ENCODE measurements at regions not wholly inside any gene's neighbourhood (a gene's known extent, or its start where the extent isn't known, plus 50 kb on each side); places are given as distances from the start of the nearest gene placed in this dataset.
A peak's percentile ranks its signal among the peaks of the same experiment; 100 is the strongest.

GRCh38 chr1:219460081-219460895 is 152.6 kb downstream of the ZC3H11B start:
- Histone ChIP-seq H3K36me3 (ENCODE audit: low read depth, low read length) (no peaks in the 10 kb centered on the region), H2AFZ (ENCODE audit: low read length) (no peak overlapping the region), H3K9ac (ENCODE audit: low read length) (no peak overlapping the region), H3K9me2 (replicated peaks; ENCODE audit: low read length) (no peaks in the 10 kb centered on the region), H3K4me3 (ENCODE audit: low read length) (no peak overlapping the region), H3F3A (ENCODE audit: low read length, unreplicated experiment) (no peaks in the 10 kb centered on the region), H3K9me3 (ENCODE audit: low read length) (no peaks in the 10 kb centered on the region), H3K79me2 (ENCODE audit: low read length) (no peaks in the 10 kb centered on the region), H3K4me1 (ENCODE audit: insufficient read depth, low read length) (peaks cover 6% of the 10 kb centered on the region), H3K27me3 (ENCODE audit: low read length) (no peaks in the 10 kb centered on the region), H3K4me2 (ENCODE audit: low read length) (no peak overlapping the region), H3K27ac (ENCODE audit: low read length) (no peak overlapping the region), H4K20me1 (ENCODE audit: low read length) (no peaks in the 10 kb centered on the region)
- BruUV-seq (replicated peaks): no TSS peak
- CTCF ChIA-PET: no interaction called here
- DNase-seq (no peak), ATAC-seq (no peak)
- POLR2A ChIA-PET (ENCODE audit: unreplicated experiment): no interaction called here
- TF ChIP-seq EZH2phosphoT487 (IDR thresholded peaks at IDR 0.05; ENCODE audit: borderline replicate concordance, low read length): no peak
- TF ChIP-seq EZH2 (IDR thresholded peaks at IDR 0.05; ENCODE audit: low read length, unreplicated experiment): no peak
- no peak for TF ChIP-seq CTCF (conservative IDR thresholded peaks at IDR 0.05; ENCODE audit: low read depth, low read length)
- intact Hi-C loops (cut with micrococcal nuclease): no loop called here

DNA sequence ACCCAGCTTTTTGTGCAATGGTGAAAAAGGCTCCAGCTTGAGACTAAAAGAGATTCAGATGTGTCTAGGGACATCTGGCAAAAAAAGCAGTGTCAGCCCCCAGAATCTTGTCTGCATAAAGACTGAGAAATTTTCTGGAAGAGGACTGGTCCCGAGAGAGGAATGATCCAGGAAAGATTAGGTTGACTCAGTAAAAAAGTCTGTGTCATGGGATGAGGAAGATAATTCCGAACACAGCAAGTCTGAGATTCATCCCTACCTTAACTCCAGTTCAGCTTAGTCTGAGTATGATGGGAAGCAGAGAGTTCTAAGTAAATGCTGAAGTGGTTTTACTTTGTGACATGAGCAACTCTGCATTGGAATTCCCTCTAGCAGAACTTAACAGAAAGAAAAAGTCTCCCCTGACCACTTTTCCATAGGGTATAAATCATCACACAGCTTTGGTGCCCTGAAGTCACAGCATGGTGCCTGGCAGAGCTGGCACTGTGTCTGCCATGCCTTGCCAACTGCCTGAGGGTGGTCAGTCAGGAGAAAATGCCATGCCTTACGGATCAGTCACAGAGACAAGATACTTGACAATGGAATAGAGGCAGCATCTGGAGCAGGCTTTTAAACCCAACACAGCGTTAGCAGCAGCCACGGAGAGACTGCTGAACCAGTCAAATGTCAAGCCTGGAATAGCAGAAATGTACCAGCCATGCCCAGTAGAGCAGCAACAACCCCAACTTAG is 153.4 kb downstream of the ZC3H11B start:
- CTCF ChIA-PET: no interaction called here
- DNase-seq (no peak), ATAC-seq (no peak)
- Histone ChIP-seq H3K4me2 (ENCODE audit: low read length) (no peak overlapping the region), H2AFZ (ENCODE audit: low read length) (no peak overlapping the region), H3K9me2 (replicated peaks; ENCODE audit: low read length) (no peaks in the 10 kb centered on the region), H3K4me3 (ENCODE audit: low read length) (no peak overlapping the region), H3K9me3 (ENCODE audit: low read length) (no peaks in the 10 kb centered on the region), H3K27me3 (ENCODE audit: low read length) (no peaks in the 10 kb centered on the region), H3F3A (ENCODE audit: low read length, unreplicated experiment) (no peaks in the 10 kb centered on the region), H3K27ac (ENCODE audit: low read length) (no peak overlapping the region), H3K79me2 (ENCODE audit: low read length) (no peaks in the 10 kb centered on the region), H3K9ac (ENCODE audit: low read length) (no peak overlapping the region), H3K36me3 (ENCODE audit: low read depth, low read length) (no peaks in the 10 kb centered on the region), H3K4me1 (ENCODE audit: insufficient read depth, low read length) (no peaks in the 10 kb centered on the region), H4K20me1 (ENCODE audit: low read length) (no peaks in the 10 kb centered on the region)
- BruUV-seq (replicated peaks): no TSS peak
- intact Hi-C loops (cut with micrococcal nuclease): no loop called here
- POLR2A ChIA-PET (ENCODE audit: unreplicated experiment): no interaction called here
- TF ChIP-seq EZH2 (IDR thresholded peaks at IDR 0.05; ENCODE audit: low read length, unreplicated experiment) (no peak), EZH2phosphoT487 (IDR thresholded peaks at IDR 0.05; ENCODE audit: borderline replicate concordance, low read length) (no peak), CTCF (conservative IDR thresholded peaks at IDR 0.05; ENCODE audit: low read depth, low read length) (no peak)

DNA sequence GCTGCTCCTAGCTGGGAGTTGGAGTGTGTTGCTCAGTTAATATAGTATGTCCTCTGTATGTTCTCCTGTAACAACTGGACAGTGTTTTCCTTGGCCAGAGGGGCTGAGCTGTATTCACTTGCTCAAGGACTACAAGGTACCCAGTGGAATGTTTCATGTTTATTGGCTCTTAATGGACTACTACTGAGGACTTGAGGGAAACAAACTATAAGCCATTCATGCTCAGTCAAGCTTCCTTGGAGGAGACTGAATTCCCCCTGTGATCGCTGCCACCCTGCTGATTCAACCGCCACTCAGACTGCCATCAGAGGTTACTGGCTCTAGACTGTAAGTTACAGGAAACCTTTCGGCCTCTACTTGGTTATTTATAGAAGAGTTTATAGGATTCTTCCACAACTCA is 166.6 kb downstream of the ZC3H11B start:
- H3F3A ChIP-seq (ENCODE audit: low read length, unreplicated experiment): peaks cover 10% of the 10 kb centered on the region
- TF ChIP-seq EZH2phosphoT487 (IDR thresholded peaks at IDR 0.05; ENCODE audit: borderline replicate concordance, low read length): no peak
- TF ChIP-seq CTCF (conservative IDR thresholded peaks at IDR 0.05; ENCODE audit: low read depth, low read length): no peak
- TF ChIP-seq EZH2 (IDR thresholded peaks at IDR 0.05; ENCODE audit: low read length, unreplicated experiment): no peak
- no peaks in the 10 kb centered on the region for H3K9me3 ChIP-seq (ENCODE audit: low read length)
- no peak overlapping the region for H3K4me3 ChIP-seq (ENCODE audit: low read length)
- peak overlapping the region; percentile 2 for H3K4me2 ChIP-seq (ENCODE audit: low read length)
- H4K20me1 ChIP-seq (ENCODE audit: low read length): no peaks in the 10 kb centered on the region
- peak overlapping the region; percentile 2; the same call in 1 of the 2 replicates for H3K9ac ChIP-seq (ENCODE audit: low read length)
- intact Hi-C loops (cut with micrococcal nuclease): loop anchor here (1.0 kb wide), 2 partner anchors 59 to 109 kb away; no protein-coding TSS in a partner anchor
- peak overlapping the region; percentile 29; the same call in 1 of the 2 replicates for H2AFZ ChIP-seq (ENCODE audit: low read length)
- H3K9me2 ChIP-seq (replicated peaks; ENCODE audit: low read length): no peaks in the 10 kb centered on the region
- ChIA-PET CTCF (no interaction called here), POLR2A (ENCODE audit: unreplicated experiment) (no interaction called here)
- DNase-seq (peak; percentile 80), ATAC-seq (peak; percentile 69)
- H3K27me3 ChIP-seq (ENCODE audit: low read length): no peaks in the 10 kb centered on the region
- H3K4me1 ChIP-seq (ENCODE audit: insufficient read depth, low read length): peaks cover 47% of the 10 kb centered on the region
- peak overlapping the region; percentile 60 for H3K27ac ChIP-seq (ENCODE audit: low read length)
- BruUV-seq (replicated peaks): no TSS peak
- no peaks in the 10 kb centered on the region for H3K36me3 ChIP-seq (ENCODE audit: low read depth, low read length)
- no peaks in the 10 kb centered on the region for H3K79me2 ChIP-seq (ENCODE audit: low read length)

Measured in PC-3 (cell line).